Pancreas (tissue), 10 donors: ENCODE measurements at regions not wholly inside any gene's neighbourhood (a gene's known extent, or its start where the extent isn't known, plus 50 kb on each side); places are given as distances from the start of the nearest gene placed in this dataset.

Experiments
- ATAC-seq, 4 donors: fragments of 200-7000 bp; cut with Tn5 transposase; one replicate each; pipeline versions ENCODE4 v1.8.0 to v1.9.1; 2020; ENCODE audit warnings: mild to moderate bottlenecking in 4 of 4, moderate library complexity in 4 of 4
- DNase-seq, 6 donors: peaks; one replicate each; pipeline ENCODE4 v3.0.0-alpha.2; 2020
- FAIRE-seq: peaks from 2 replicates; lab custom pipeline; 2012; peaks lifted over from hg19 to GRCh38; lab: Jason Lieb, UNC
- H3K27ac ChIP-seq, 4 donors: fragments of 200-600 bp; sonication (generic); 1 replicate in 3 of 4; 2 replicates in 1 of 4; pipeline versions ENCODE4 v1.5.0 to v1.8.0; 2020
- H3K27me3 ChIP-seq, 4 donors: fragments of 200-600 bp; one replicate each; pipeline ENCODE4 v1.8.0; 2021
- H3K36me3 ChIP-seq, 3 donors: fragments of 200-600 bp; sonication (generic) in 1 of 3; one replicate each; pipeline versions ENCODE4 v1.5.0 to v1.8.0; 2020 to 2021
- H3K4me1 ChIP-seq, 3 donors: fragments of 200-600 bp; one replicate each; pipeline ENCODE4 v1.8.0; 2021
- H3K4me3 ChIP-seq, 4 donors: fragments of 200-600 bp; sonication (generic) in 2 of 4; one replicate each; pipeline versions ENCODE4 v1.5.0 to v1.8.0; 2020 to 2021
- H3K9me3 ChIP-seq, 4 donors: fragments of 200-600 bp; one replicate each; pipeline ENCODE4 v1.8.0; 2021
- WGBS, 2 donors: extraction: QIAGEN DNeasy Blood & Tissue Kit; methylation state at CpG; one replicate each; pipeline ENCODE4 v1.1.7; 2013; 5-methylcytosine and 5-hydroxymethylcytosine counted together
- intact Hi-C, 3 donors: fragments of 100-400 bp; cut with DNase I; formaldehyde crosslinking; loops; one replicate each; pipeline versions ENCODE4 v1.11.1 to v1.14.2; 2022
- TF ChIP-seq, protein P1 (sequence below), 4 donors: fragments of 200-600 bp; sonication (generic) in 3 of 4; IDR thresholded peaks; one replicate each; pipeline versions ENCODE4 v1.5.0 to v1.8.0; 2021; ENCODE audit warnings: antibody characterized with exemption in 4 of 4
- donor health status: healthy with polysubstance abuse.
- donor health status: DM: no; HTN: no; CAD: no; lungs with moderate emphysema.
- donor health status: DM: no; HTN: no; CAD: no.
- donor health status: control.
- donor health status: control.
- donor health status: Bipolar disorder and iron deficiency.
- donor health status: DM: yes; HTN: yes; CAD: no.
- donor health status: DM: no; HTN: no; CAD: no.
- donor health status: DM: no; HTN: no; CAD: no.
- donor health status: DM: yes; HTN: yes; CAD: no.

DNA sequence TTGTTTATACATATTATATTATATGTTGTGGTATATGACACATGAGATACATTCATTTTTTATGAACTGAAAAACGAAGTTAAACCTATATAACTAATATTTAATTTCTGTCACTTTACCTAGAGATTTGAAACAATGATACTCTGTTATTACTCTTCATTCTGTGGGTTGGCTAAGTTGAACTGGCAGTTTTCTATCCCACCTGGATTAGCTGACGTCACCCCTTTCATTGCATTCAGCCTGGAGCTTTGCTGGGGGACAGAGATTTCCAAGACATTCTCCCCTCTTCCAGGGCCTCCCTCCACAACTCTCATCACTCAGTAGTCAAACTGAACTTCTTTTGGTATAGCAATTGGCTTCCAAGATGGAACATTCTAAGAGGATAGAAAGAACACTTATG, 309.2 kb upstream of the SATB1 start:
- no peak for ATAC-seq
- no peak for FAIRE-seq

DNA sequence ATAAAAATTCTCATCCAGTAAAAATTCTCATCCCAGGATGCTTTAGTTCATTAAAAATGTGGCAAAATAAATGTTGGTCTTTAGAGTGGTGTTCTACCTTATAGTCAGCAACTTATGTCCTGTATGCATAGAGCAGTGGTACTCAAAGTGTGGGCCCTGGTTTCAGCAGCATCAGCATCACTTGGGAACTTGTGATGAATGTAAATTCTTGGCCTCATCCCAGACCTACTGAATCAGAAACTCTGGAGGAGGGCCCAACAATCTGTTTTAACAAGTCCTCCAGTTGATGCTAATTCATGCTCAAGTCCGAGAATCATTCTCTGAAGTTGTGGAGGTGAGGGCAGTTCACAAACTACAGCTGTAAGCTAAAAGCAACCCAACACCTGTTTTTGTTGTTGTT, 307.3 kb upstream of the SATB1 start:
- intact Hi-C loops = no loop called here
- TF ChIP-seq, protein P1, sequence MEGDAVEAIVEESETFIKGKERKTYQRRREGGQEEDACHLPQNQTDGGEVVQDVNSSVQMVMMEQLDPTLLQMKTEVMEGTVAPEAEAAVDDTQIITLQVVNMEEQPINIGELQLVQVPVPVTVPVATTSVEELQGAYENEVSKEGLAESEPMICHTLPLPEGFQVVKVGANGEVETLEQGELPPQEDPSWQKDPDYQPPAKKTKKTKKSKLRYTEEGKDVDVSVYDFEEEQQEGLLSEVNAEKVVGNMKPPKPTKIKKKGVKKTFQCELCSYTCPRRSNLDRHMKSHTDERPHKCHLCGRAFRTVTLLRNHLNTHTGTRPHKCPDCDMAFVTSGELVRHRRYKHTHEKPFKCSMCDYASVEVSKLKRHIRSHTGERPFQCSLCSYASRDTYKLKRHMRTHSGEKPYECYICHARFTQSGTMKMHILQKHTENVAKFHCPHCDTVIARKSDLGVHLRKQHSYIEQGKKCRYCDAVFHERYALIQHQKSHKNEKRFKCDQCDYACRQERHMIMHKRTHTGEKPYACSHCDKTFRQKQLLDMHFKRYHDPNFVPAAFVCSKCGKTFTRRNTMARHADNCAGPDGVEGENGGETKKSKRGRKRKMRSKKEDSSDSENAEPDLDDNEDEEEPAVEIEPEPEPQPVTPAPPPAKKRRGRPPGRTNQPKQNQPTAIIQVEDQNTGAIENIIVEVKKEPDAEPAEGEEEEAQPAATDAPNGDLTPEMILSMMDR (IDR thresholded peaks at IDR 0.05) = no peak
- H3K4me1 ChIP-seq = no peaks in the 10 kb centered on the region
- FAIRE-seq = no peak
- H3K4me3 ChIP-seq = no peak overlapping the region
- H3K27me3 ChIP-seq = no peaks in the 10 kb centered on the region
- no peaks in the 10 kb centered on the region for H3K9me3 ChIP-seq
- no peak for DNase-seq
- 87 to 96% methylated on average over 1 of the region's 1 CpG for WGBS, 2 donors
- H3K36me3 ChIP-seq = no peaks in the 10 kb centered on the region
- no peak overlapping the region for H3K27ac ChIP-seq
- no peak for ATAC-seq

More for the DNA sequence above, 309.2 kb upstream of the SATB1 start:
- DNase-seq = no peak
- no peak overlapping the region for H3K4me3 ChIP-seq
- H3K27me3 ChIP-seq = no peaks in the 10 kb centered on the region
- H3K9me3 ChIP-seq = no peaks in the 10 kb centered on the region
- 60 to 64% methylated on average over 2 of the region's 2 CpGs for WGBS, 2 donors
- no peak overlapping the region for H3K27ac ChIP-seq
- TF ChIP-seq, protein P1 (IDR thresholded peaks at IDR 0.05) = no peak
- no peaks in the 10 kb centered on the region for H3K36me3 ChIP-seq
- H3K4me1 ChIP-seq = no peaks in the 10 kb centered on the region
- intact Hi-C loops = no loop called here

DNA sequence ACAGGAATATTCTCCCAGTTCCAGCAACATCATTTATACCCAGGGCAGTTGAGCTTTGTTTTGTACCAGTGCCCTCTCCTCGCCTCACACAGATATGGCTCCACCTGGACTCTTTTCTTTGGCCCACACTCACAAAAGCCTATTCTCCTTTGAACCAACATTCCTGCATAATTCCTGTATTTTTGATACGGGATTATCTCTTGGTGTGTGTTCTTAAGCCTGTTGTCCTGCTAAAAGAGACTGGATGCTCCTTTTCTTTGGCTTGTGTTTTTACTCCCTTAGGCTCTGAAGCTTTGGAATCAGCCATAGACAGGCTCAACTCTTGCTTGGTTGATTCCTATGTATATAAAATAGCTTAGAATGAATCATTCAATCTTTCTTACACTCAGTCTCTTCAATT, 305.4 kb upstream of the SATB1 start:
- 72 to 74% methylated on average over 2 of the region's 2 CpGs for WGBS, 2 donors
- no peaks in the 10 kb centered on the region for H3K36me3 ChIP-seq
- no peak for DNase-seq

DNA sequence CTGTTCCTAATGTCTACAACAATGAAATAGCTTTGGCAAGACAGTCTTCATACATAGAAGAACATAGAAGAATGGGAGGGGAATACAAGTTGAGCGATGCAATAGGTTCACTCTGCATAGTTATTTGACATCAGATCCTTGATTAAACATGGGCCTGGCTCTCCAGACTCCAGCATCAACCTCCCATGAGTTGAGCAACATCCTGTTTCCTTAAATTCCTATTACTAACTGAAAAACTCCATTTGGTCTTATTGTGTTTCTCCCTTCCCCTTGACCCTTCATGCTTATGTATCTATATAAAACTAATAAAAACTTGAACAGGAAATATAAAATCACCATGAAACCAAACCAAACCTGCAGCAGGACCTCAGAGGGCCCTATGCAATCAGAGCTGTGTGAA, 304.5 kb upstream of the SATB1 start:
- Histone ChIP-seq H3K4me1 (no peaks in the 10 kb centered on the region), H3K27me3 (no peaks in the 10 kb centered on the region), H3K36me3 (no peaks in the 10 kb centered on the region), H3K4me3 (no peak overlapping the region), H3K27ac (no peak overlapping the region), H3K9me3 (no peaks in the 10 kb centered on the region)
- intact Hi-C loops = no loop called here
- TF ChIP-seq, protein P1 (IDR thresholded peaks at IDR 0.05) = no peak
- ATAC-seq (no peak), DNase-seq (no peak), FAIRE-seq (no peak)
- 89 to 95% methylated on average over 1 of the region's 1 CpG for WGBS, 2 donors

More for the DNA sequence above, 305.4 kb upstream of the SATB1 start:
- FAIRE-seq (no peak), ATAC-seq (no peak)
- no peak overlapping the region for H3K4me3 ChIP-seq
- intact Hi-C loops = no loop called here
- TF ChIP-seq, protein P1 (IDR thresholded peaks at IDR 0.05) = no peak
- H3K27ac ChIP-seq = no peak overlapping the region
- H3K27me3 ChIP-seq = no peaks in the 10 kb centered on the region
- H3K9me3 ChIP-seq = no peaks in the 10 kb centered on the region
- no peaks in the 10 kb centered on the region for H3K4me1 ChIP-seq

DNA sequence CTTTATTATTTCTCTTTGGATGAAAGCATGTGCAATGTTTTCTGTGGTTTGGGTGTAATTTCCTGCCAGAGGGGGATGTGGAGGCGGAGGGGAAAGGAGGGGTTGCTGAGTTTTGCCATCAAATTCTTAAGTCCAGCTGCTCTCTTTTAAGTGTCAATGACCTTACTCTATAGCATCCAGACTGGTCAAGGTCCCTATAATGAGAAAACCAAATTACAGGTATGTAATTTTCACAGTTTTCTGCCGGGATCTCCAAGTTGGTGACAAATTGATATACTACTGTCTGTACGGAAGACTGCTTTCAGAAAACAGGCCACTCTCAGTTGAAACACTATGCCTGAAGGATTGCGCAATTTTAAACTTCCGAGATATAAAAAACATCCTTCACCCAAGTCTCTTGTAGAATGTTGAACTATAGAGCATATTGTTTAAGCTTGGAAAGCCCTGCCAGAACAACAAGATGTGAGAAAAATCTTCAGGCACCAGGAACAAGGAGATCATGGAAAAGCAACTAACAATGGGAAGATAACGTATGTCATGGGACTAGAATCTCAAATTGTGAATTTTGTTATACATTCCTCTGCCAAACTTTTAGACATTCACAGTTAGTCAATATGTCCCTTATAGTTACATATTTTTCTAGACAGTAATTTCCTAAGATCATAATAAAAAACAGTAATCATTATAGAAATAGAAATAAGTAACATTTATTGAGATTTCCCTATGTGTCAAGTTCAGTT, 300.7 kb upstream of the SATB1 start:
- Histone ChIP-seq H3K9me3 (no peaks in the 10 kb centered on the region), H3K27me3 (no peaks in the 10 kb centered on the region), H3K4me3 (no peak overlapping the region), H3K36me3 (no peaks in the 10 kb centered on the region), H3K27ac (no peak overlapping the region), H3K4me1 (no peaks in the 10 kb centered on the region)
- WGBS, 2 donors = 56 to 62% methylated on average over 6 of the region's 6 CpGs
- FAIRE-seq (no peak), DNase-seq (no peak), ATAC-seq (peak in 2 of 4 donors; percentile 65 to 72)
- TF ChIP-seq, protein P1 (IDR thresholded peaks at IDR 0.05) = no peak
- intact Hi-C loops = no loop called here
